ENCODE measurements at regions not wholly inside any gene's neighbourhood (a gene's known extent, or its start where the extent isn't known, plus 50 kb on each side); places are given as distances from the start of the nearest gene placed in this dataset.

- TF ChIP-seq, protein P1, sequence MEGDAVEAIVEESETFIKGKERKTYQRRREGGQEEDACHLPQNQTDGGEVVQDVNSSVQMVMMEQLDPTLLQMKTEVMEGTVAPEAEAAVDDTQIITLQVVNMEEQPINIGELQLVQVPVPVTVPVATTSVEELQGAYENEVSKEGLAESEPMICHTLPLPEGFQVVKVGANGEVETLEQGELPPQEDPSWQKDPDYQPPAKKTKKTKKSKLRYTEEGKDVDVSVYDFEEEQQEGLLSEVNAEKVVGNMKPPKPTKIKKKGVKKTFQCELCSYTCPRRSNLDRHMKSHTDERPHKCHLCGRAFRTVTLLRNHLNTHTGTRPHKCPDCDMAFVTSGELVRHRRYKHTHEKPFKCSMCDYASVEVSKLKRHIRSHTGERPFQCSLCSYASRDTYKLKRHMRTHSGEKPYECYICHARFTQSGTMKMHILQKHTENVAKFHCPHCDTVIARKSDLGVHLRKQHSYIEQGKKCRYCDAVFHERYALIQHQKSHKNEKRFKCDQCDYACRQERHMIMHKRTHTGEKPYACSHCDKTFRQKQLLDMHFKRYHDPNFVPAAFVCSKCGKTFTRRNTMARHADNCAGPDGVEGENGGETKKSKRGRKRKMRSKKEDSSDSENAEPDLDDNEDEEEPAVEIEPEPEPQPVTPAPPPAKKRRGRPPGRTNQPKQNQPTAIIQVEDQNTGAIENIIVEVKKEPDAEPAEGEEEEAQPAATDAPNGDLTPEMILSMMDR (IDR thresholded peaks at IDR 0.05), result no peak
- no peak for TF ChIP-seq POLR2A (IDR thresholded peaks at IDR 0.05)
- no peak for TF ChIP-seq POLR2AphosphoS5 (IDR thresholded peaks at IDR 0.05; ENCODE audit: insufficient read depth in 1 of 2, low read depth in 1 of 2)
Measured at GRCh38 chr12:94753036-94753679, 102.8 kb upstream of the TMCC3 start.
